GM19043 (cell line): ENCODE measurements at regions not wholly inside any gene's neighbourhood (a gene's known extent, or its start where the extent isn't known, plus 50 kb on each side); places are given as distances from the start of the nearest gene placed in this dataset.

ENCODE experiments used
- ATAC-seq: cut with Tn5 transposase; IDR thresholded peaks from one replicate; pipeline ENCODE4 v1.9.1; 2021; ENCODE audit warnings: low read depth; ENCODE audit not compliant: unreplicated experiment

- no peak for ATAC-seq
Measured at GRCh38 chr14:82270286-82270685, 736.6 kb upstream of the SEL1L start.

- ATAC-seq: no peak
Measured at GRCh38 chr14:82298811-82299210, 765.2 kb upstream of the SEL1L start.

GRCh38 chr14:82309199-82309598 lies 775.5 kb upstream of the SEL1L start:
- no peak for ATAC-seq

- ATAC-seq: no peak
Measured at GRCh38 chr14:82313889-82314288, 780.2 kb upstream of the SEL1L start.

GRCh38 chr14:82328442-82328841 lies 794.8 kb upstream of the SEL1L start:
- ATAC-seq: no peak

GRCh38 chr14:82341261-82341810 lies 807.7 kb upstream of the SEL1L start:
- no peak for ATAC-seq

GRCh38 chr14:82342596-82342995 lies 808.9 kb upstream of the SEL1L start:
- no peak for ATAC-seq

- no peak for ATAC-seq
Measured at GRCh38 chr14:82345184-82345583, 811.5 kb upstream of the SEL1L start.

GRCh38 chr14:82354126-82354525 lies 820.5 kb upstream of the SEL1L start:
- ATAC-seq: no peak

GRCh38 chr14:82359201-82359600 lies 825.5 kb upstream of the SEL1L start:
- no peak for ATAC-seq

GRCh38 chr14:82362452-82362851 lies 828.8 kb upstream of the SEL1L start:
- no peak for ATAC-seq

- no peak for ATAC-seq
Measured at GRCh38 chr14:82365471-82365870, 831.8 kb upstream of the SEL1L start.

GRCh38 chr14:82366803-82367202 lies 833.1 kb upstream of the SEL1L start:
- no peak for ATAC-seq

- no peak for ATAC-seq
Measured at GRCh38 chr14:82379291-82379690, 845.6 kb upstream of the SEL1L start.

GRCh38 chr14:82385048-82385447 lies 851.4 kb upstream of the SEL1L start:
- no peak for ATAC-seq

- ATAC-seq: no peak
Measured at GRCh38 chr14:82387699-82388098, 854.0 kb upstream of the SEL1L start.

GRCh38 chr14:82388488-82388887 lies 854.8 kb upstream of the SEL1L start:
- ATAC-seq: no peak

- ATAC-seq: no peak
Measured at GRCh38 chr14:82390586-82390985, 856.9 kb upstream of the SEL1L start.

GRCh38 chr14:82394916-82395315 lies 861.3 kb upstream of the SEL1L start:
- ATAC-seq: no peak

- no peak for ATAC-seq
Measured at GRCh38 chr14:82398256-82398655, 864.6 kb upstream of the SEL1L start.

- no peak for ATAC-seq
Measured at GRCh38 chr14:82403987-82404386, 870.3 kb upstream of the SEL1L start.

GRCh38 chr14:82410064-82410463 lies 876.4 kb upstream of the SEL1L start:
- ATAC-seq: no peak

- ATAC-seq: no peak
Measured at GRCh38 chr14:82411298-82411697, 877.6 kb upstream of the SEL1L start.
